ENCODE measurements at regions not wholly inside any gene's neighbourhood (a gene's known extent, or its start where the extent isn't known, plus 50 kb on each side); places are given as distances from the start of the nearest gene placed in this dataset.

DNA sequence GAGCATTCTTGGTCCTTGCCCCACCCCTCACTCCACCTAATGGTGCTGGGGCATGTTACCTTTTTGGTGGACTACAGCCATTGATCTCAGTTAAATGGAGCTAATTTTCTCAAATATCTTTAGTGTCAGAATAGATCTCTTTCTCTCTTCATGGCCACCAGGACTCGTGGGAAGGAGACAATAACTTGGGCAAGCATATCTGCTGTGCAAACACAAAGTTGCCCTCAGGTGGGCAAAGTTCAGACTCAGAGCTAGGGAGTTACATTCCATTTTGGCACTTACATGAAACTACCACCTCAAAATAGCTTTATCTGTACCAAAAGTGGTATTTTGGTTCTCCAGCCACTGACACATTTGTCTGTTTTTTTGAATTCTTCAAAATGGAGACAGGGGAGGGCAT, 671.9 kb upstream of the KLF4 start:
- H3K27ac ChIP-seq (ENCODE audit: insufficient read depth, low read length) = no peak overlapping the region
- no peaks in the 10 kb centered on the region for H4K20me1 ChIP-seq (ENCODE audit: insufficient read depth, low read length)
- BruUV-seq (replicated peaks) = no TSS peak
- H3K4me1 ChIP-seq (ENCODE audit: control insufficient read depth, insufficient read depth, low read length) = peaks cover 5% of the 10 kb centered on the region; the same call in 1 of the 2 replicates
- H4K8ac ChIP-seq (ENCODE audit: low read depth in 2 of 2, low read length in 2 of 2) = no peak overlapping the region
- H3K79me1 ChIP-seq (ENCODE audit: low read depth in 1 of 2, low read length in 2 of 2) = no peaks in the 10 kb centered on the region
- intact Hi-C loops (cut with micrococcal nuclease) = loop anchor here (10.0 kb wide), 2 partner anchors 407 to 677 kb away; partner anchors contain the start of gene KLF4
- no peak overlapping the region for H2AK9ac ChIP-seq (replicated peaks; ENCODE audit: low read depth, low read length, poor library complexity)
- in situ Hi-C loops (cut with MboI; ENCODE audit: low sequenced_read_pairs) = no loop called here
- no peak overlapping the region for H2AK5ac ChIP-seq (ENCODE audit: low read depth, low read length)
- no peak for DNase-seq
- TF ChIP-seq, protein P1, sequence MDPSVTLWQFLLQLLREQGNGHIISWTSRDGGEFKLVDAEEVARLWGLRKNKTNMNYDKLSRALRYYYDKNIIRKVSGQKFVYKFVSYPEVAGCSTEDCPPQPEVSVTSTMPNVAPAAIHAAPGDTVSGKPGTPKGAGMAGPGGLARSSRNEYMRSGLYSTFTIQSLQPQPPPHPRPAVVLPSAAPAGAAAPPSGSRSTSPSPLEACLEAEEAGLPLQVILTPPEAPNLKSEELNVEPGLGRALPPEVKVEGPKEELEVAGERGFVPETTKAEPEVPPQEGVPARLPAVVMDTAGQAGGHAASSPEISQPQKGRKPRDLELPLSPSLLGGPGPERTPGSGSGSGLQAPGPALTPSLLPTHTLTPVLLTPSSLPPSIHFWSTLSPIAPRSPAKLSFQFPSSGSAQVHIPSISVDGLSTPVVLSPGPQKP (IDR thresholded peaks at IDR 0.05; ENCODE audit: borderline replicate concordance, low read depth, low read length) = no peak
- no peak for TF ChIP-seq SMC3 (IDR thresholded peaks at IDR 0.05; ENCODE audit: low read depth, low read length)
- TF ChIP-seq CEBPB (IDR thresholded peaks at IDR 0.05; ENCODE audit: low read depth, low read length) = no peak
- TF ChIP-seq, protein P2, sequence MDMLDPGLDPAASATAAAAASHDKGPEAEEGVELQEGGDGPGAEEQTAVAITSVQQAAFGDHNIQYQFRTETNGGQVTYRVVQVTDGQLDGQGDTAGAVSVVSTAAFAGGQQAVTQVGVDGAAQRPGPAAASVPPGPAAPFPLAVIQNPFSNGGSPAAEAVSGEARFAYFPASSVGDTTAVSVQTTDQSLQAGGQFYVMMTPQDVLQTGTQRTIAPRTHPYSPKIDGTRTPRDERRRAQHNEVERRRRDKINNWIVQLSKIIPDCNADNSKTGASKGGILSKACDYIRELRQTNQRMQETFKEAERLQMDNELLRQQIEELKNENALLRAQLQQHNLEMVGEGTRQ (IDR thresholded peaks at IDR 0.05; ENCODE audit: low read depth, low read length) = no peak
- TF ChIP-seq CHD1 (IDR thresholded peaks at IDR 0.05; ENCODE audit: low read depth, low read length) = no peak
- TF ChIP-seq, protein P3, sequence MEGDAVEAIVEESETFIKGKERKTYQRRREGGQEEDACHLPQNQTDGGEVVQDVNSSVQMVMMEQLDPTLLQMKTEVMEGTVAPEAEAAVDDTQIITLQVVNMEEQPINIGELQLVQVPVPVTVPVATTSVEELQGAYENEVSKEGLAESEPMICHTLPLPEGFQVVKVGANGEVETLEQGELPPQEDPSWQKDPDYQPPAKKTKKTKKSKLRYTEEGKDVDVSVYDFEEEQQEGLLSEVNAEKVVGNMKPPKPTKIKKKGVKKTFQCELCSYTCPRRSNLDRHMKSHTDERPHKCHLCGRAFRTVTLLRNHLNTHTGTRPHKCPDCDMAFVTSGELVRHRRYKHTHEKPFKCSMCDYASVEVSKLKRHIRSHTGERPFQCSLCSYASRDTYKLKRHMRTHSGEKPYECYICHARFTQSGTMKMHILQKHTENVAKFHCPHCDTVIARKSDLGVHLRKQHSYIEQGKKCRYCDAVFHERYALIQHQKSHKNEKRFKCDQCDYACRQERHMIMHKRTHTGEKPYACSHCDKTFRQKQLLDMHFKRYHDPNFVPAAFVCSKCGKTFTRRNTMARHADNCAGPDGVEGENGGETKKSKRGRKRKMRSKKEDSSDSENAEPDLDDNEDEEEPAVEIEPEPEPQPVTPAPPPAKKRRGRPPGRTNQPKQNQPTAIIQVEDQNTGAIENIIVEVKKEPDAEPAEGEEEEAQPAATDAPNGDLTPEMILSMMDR (conservative IDR thresholded peaks at IDR 0.05; ENCODE audit: low read depth, low read length) = no peak
- no peak for TF ChIP-seq RCOR1 (IDR thresholded peaks at IDR 0.05; ENCODE audit: insufficient replicate concordance, low read length)
- TF ChIP-seq NFE2L2 (IDR thresholded peaks at IDR 0.05; ENCODE audit: low read depth, low read length) = no peak
- no peak for TF ChIP-seq MXI1 (IDR thresholded peaks at IDR 0.05; ENCODE audit: borderline replicate concordance, low read depth, low read length)
- TF ChIP-seq POLR2A (IDR thresholded peaks at IDR 0.05; ENCODE audit: low read depth, low read length) = no peak
- TF ChIP-seq MAFK (IDR thresholded peaks at IDR 0.05; ENCODE audit: low read depth, low read length) = no peak
- TF ChIP-seq FOS (IDR thresholded peaks at IDR 0.05; ENCODE audit: low read depth, low read length) = no peak
- TF ChIP-seq MAZ (IDR thresholded peaks at IDR 0.05; ENCODE audit: borderline replicate concordance, low read depth, low read length) = no peak
- TF ChIP-seq BHLHE40 (IDR thresholded peaks at IDR 0.05; ENCODE audit: low read depth, low read length) = no peak
- TF ChIP-seq RFX5 (IDR thresholded peaks at IDR 0.05; ENCODE audit: low read depth, low read length) = no peak
- no peak for TF ChIP-seq RAD21 (IDR thresholded peaks at IDR 0.05; ENCODE audit: low read length)
- no peak overlapping the region for H3K9ac ChIP-seq (ENCODE audit: low read depth, low read length)
- no peak overlapping the region for H2BK20ac ChIP-seq (ENCODE audit: low read depth, low read length)
- peaks cover 5% of the 10 kb centered on the region for H3K27me3 ChIP-seq (ENCODE audit: control insufficient read depth, insufficient read depth, low read length)
- CTCF ChIA-PET = no interaction called here
- no peak overlapping the region for H2BK5ac ChIP-seq (ENCODE audit: low read depth, low read length, poor library complexity, severe bottlenecking)
- H3K18ac ChIP-seq (ENCODE audit: low read depth, low read length) = no peak overlapping the region
- no peak overlapping the region for H2BK15ac ChIP-seq (ENCODE audit: low read depth, low read length)
- 80% methylated on average over 1 of the region's 1 CpG; no CpG with 5 or more reads in 1 of the 2 experiments for WGBS, 2 experiments (ENCODE audit: extremely low coverage in 2 of 2, insufficient read length in 1 of 2)
- no peak overlapping the region for H2BK120ac ChIP-seq (ENCODE audit: low read depth, low read length)
- dilution Hi-C loops (cut with HindIII; ENCODE audit: low sequenced_read_pairs, unreplicated experiment) = no loop called here
- no peak overlapping the region for H3K4ac ChIP-seq (ENCODE audit: low read depth, low read length)
- ATAC-seq (ENCODE audit: low read depth) = no peak
- POLR2A ChIA-PET (ENCODE audit: unreplicated experiment) = interaction anchor here (0.6 kb wide), 1 partner anchor 465 kb away, joined by 3 read pairs; no protein-coding TSS in a partner anchor
- no peaks in the 10 kb centered on the region for H3K36me3 ChIP-seq (ENCODE audit: control insufficient read depth, insufficient read depth, low read length)
- no peak overlapping the region for H3K23ac ChIP-seq (ENCODE audit: low read depth, low read length)
- no peak overlapping the region for H2AFZ ChIP-seq (replicated peaks; ENCODE audit: low read length, poor library complexity)
- H4K5ac ChIP-seq (ENCODE audit: low read depth, low read length) = no peak overlapping the region
- no peak overlapping the region for H4K91ac ChIP-seq (ENCODE audit: insufficient read depth, low read depth, low read length)
- H3K14ac ChIP-seq (replicated peaks; ENCODE audit: low read depth, low read length) = no peak overlapping the region
- H3K9me1 ChIP-seq (ENCODE audit: insufficient read depth, low read length) = 0 out of 2 replicates have a peak, but pooled peaks cover 4% of the 10 kb centered on the region
- H3K9me3 ChIP-seq (ENCODE audit: control insufficient read depth, insufficient read depth, low read length) = no peaks in the 10 kb centered on the region
- H3K56ac ChIP-seq (ENCODE audit: extremely low read depth, insufficient read depth, low read length) = no peak overlapping the region
- H3K4me3 ChIP-seq (ENCODE audit: insufficient read depth, low read depth, low read length) = no peak overlapping the region
- no peak overlapping the region for H3K4me2 ChIP-seq (ENCODE audit: low read depth, low read length)
